ENCODE measurements at regions not wholly inside any gene's neighbourhood (a gene's known extent, or its start where the extent isn't known, plus 50 kb on each side); places are given as distances from the start of the nearest gene placed in this dataset.
"Not testable (repeated sequence)": the region's sequence is repeated elsewhere in the genome, so short reads cannot be mapped to it uniquely, and the experiment has no call there.

DNA sequence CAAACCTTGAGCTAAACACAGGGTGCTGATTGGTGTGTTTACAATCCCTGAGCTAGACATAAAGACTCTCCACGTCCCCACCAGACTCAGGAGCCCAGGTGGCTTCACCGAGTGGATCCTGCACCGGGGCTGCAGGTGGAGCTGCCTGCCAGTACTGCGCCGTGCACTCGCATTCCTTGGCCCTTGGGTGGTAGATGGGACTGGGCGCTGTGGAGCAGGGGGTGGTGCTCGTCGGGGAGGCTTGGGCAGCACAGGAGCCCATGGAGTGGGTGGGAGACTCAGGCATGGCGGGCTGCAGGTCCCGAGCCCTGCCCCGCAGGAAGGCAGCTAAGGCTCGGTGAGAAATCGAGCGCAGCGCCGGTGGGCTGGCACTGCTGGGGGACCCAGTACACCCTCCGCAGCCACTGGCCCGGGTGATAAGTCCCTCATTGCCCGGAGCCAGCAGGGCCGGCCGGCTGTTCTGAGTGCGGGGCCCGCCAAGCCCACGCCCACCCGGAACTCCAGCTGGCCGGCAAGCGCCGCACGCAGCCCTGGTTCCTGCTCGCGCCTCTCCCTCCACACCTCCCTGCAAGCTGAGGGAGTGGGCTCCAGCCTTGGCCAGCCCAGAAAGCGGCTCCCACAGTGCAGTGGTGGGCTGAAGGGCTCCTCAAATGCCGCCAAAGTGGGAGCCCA lies 292.5 kb upstream of the FGF13 start:
- not testable (repeated sequence) for TF ChIP-seq EP300 (IDR thresholded peaks at IDR 0.05; ENCODE audit: borderline replicate concordance in 1 of 2, low read depth in 2 of 2, low read length in 2 of 2); GABPA (IDR thresholded peaks at IDR 0.05; ENCODE audit: borderline replicate concordance, insufficient read depth, low read length)
- TF ChIP-seq, protein P1, sequence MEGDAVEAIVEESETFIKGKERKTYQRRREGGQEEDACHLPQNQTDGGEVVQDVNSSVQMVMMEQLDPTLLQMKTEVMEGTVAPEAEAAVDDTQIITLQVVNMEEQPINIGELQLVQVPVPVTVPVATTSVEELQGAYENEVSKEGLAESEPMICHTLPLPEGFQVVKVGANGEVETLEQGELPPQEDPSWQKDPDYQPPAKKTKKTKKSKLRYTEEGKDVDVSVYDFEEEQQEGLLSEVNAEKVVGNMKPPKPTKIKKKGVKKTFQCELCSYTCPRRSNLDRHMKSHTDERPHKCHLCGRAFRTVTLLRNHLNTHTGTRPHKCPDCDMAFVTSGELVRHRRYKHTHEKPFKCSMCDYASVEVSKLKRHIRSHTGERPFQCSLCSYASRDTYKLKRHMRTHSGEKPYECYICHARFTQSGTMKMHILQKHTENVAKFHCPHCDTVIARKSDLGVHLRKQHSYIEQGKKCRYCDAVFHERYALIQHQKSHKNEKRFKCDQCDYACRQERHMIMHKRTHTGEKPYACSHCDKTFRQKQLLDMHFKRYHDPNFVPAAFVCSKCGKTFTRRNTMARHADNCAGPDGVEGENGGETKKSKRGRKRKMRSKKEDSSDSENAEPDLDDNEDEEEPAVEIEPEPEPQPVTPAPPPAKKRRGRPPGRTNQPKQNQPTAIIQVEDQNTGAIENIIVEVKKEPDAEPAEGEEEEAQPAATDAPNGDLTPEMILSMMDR (IDR thresholded peaks at IDR 0.05; ENCODE audit: control extremely low read depth in 1 of 3, insufficient read depth in 1 of 3, low read depth in 1 of 3, low read length in 3 of 3), result not testable (repeated sequence)
